ENCODE measurements at regions not wholly inside any gene's neighbourhood (a gene's known extent, or its start where the extent isn't known, plus 50 kb on each side); places are given as distances from the start of the nearest gene placed in this dataset.
"Not testable (repeated sequence)": the region's sequence is repeated elsewhere in the genome, so short reads cannot be mapped to it uniquely, and the experiment has no call there.

- TF ChIP-seq EZH2 (IDR thresholded peaks at IDR 0.05; ENCODE audit: low read length, missing control alignments) = not testable (repeated sequence)
- TF ChIP-seq, protein P1, sequence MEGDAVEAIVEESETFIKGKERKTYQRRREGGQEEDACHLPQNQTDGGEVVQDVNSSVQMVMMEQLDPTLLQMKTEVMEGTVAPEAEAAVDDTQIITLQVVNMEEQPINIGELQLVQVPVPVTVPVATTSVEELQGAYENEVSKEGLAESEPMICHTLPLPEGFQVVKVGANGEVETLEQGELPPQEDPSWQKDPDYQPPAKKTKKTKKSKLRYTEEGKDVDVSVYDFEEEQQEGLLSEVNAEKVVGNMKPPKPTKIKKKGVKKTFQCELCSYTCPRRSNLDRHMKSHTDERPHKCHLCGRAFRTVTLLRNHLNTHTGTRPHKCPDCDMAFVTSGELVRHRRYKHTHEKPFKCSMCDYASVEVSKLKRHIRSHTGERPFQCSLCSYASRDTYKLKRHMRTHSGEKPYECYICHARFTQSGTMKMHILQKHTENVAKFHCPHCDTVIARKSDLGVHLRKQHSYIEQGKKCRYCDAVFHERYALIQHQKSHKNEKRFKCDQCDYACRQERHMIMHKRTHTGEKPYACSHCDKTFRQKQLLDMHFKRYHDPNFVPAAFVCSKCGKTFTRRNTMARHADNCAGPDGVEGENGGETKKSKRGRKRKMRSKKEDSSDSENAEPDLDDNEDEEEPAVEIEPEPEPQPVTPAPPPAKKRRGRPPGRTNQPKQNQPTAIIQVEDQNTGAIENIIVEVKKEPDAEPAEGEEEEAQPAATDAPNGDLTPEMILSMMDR (conservative IDR thresholded peaks at IDR 0.05 in 1 of 2, IDR thresholded peaks at IDR 0.05 in 1 of 2; ENCODE audit: low read depth in 1 of 2, low read length in 2 of 2) = not testable (repeated sequence)
Observed at GRCh38 chr16:16625140-16625539, 246.2 kb downstream of the NPIPA7 start.
